OCI-M2 (cell line): ENCODE measurements at regions not wholly inside any gene's neighbourhood (a gene's known extent, or its start where the extent isn't known, plus 50 kb on each side); places are given as distances from the start of the nearest gene placed in this dataset.

Source experiments
- DNase-seq: peaks from one replicate; lab custom pipeline; 2025; ENCODE audit not compliant: unreplicated experiment; lab: John Stamatoyannopoulos, UW

DNA sequence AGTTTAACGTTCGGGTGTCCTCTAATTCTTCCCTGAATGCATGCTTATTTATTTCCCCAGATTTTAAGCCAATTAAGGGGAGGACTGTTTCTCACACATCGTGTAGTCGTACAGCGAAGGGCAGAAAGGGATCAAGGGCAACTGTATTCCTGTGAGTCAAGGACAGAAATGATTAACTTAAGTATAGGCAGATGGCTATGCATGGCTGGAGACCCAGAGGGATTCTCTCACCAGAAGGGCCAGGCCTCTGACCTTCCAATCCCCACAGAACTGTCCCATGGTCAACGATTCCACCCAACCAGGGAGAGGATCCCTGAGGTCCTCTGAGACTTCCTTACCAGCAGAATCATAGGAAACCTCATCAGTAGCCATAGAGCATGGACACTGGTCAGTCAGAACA lies 161.8 kb upstream of the MAP1B start:
- DNase-seq: no peak

DNA sequence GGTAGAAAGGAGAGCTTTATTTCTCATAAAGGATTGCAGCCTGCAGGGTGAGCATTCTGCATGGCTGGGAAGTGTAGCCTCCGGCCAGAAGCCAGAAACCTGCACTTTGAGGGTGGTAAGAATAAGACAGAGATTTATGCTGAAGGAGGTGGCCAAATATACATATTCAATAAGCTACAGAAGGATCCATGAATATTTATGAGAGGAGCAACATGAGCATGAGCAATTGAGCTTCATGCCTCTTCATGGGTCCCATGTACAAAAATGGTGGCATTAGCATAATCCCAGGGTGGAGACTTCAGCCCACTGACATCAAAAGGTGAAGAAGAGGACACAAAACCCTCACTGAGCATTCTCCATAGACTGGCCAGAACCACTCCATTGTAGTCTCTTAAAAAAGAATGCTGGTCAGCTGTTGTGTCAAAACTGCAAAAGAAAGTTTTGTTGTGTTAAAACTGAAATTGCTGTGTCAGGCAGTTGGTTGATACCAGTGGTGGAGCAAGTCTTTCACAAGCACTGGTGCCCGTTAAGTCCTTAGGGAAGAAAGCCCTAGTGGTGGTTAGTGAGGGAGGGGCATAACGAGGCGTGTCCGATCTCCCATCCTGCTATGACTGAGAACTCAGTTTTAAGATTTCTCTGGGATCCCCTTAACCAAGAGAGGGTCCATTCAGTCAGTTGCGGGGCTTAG lies 160.8 kb upstream of the MAP1B start:
- DNase-seq: no peak

DNA sequence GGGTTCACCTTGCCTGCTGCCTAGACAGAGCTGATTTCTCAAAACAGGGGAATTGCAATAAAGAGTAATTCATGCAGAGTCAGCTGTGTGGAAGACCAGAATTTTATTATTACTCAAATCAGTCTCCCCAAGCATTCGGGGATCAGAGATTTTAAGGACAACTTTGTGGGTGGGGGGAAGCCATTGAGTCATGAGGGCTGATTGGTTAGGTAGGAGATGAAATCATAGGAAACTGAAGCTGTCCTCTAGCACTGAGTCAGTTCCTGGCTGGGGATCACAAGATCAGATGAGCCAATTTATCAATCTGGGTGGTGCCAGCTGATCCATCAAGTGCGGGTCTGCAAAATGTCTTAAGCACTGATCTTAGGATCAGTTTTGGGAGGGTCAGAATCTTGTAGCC lies 159.1 kb upstream of the MAP1B start:
- no peak for DNase-seq

DNA sequence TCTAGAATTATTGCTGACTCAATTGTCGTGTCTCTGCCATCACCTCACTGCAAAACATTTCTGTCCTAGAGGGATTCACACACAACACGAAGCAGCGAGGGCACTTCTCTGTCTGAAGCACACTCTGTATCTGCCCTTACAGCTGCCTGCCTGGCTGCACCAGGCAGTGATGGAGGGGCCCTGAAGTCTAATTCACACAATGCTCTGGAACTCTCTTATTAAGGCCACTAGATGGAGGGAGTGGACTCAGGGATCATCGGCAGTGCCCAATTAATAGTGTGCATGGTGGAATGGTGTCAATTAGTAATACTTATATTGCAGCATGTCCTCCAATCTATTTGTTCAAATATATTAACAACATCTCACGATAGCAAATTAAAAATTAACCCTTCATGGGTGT lies 157.5 kb upstream of the MAP1B start:
- no peak for DNase-seq

DNA sequence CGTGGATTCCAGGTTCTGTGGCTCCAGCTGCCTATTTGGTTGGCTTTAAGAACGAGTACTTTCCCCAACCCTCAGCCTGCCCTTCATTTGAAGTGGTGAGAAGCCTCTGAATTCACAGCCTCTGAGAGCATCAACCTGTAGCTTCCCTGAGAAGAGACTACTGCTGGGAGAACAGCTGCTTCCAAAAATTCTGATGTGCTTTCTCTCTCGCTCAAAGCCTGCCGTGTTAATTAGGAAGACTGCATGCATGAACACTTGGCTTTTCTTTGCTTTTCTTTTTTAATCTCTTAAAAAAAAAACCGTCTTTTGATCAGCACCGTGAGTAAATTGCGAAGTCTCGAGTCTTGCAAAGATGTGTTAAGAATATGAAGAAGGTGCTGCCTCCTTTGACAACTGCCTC lies 153.4 kb upstream of the MAP1B start:
- DNase-seq: no peak

DNA sequence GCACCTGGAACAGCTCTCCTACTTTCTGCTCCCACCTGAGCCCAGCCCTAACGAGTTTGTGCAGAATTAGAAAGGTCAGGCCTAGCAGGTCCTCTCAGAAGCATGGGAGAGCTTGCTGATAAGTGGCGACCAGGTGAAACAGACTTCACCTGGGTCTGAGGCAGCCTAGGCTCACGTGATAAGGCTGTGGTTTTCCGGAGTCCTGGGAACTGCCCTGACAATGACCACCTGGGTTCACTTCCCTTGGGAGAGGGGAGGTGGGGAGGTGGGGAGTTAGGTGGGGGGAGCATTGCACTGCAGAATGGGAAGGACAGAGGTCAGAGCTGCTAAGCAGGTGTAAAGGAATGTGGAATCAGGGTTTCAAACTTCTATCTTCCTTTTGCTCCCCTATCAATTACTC lies 152.9 kb upstream of the MAP1B start:
- DNase-seq: no peak

DNA sequence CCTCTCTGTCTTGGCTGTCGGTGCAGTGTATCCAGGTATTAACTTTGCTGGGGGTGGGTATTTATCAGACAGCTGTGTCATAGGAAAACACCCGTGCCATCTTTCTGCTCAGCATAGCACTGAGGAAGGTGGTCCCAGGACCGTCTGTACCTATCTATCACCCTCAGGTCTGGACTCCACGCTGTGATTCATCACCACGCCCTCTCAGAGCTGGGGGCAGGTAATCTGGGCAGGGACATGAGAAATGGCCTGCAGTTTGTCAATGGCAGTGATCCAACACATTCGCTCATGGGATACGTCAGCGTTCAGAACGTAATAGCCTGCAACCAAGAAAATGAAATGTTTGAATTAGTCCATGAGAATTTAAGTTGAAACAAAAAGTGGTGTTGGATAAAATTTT lies 151.6 kb upstream of the MAP1B start:
- DNase-seq: no peak

DNA sequence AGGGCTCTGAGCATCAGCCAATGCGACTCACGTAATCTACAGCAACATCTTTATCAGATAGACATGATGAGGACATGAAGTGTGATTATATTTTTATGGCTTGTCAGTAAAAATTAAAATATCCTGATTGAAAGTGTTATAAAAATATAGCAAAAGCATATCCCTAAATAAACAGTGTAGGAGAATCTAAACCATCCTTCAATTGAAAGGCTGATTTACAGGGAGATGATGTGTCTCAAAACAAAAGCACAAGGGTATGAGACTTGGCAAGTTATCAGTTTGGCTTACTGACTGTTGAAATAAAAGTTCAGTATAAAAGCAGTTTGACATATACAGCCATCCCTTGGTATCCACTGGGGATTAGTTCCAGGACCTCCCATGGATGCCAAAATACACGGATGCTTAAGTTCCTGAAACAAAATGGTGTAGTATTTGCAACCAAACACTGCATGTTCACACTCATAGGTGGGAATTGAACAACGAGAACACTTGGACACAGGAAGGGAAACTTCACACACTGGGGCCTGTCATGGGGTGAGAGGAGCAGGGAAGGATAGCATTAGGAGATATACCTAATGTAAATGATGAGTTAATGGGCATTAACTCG lies 149.9 kb upstream of the MAP1B start:
- no peak for DNase-seq

DNA sequence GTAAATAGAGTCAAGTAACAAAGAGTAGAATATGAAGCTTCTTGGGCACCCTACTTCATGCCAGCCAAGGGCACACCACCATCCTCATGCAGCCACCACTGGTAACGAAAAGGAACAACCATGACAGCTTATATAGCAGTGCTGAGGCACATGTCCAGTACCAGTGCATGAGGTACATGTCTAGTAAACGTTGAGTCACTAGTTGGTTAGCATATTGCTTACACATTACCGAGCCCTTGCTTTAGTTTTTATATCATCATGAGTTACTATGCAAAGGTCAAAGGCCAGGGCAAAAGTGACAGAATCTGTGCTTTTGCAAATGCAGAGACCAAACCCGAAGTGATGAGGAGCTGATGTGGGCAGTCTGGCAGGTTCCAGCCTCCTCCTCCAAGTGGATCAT lies 147.1 kb upstream of the MAP1B start:
- no peak for DNase-seq

DNA sequence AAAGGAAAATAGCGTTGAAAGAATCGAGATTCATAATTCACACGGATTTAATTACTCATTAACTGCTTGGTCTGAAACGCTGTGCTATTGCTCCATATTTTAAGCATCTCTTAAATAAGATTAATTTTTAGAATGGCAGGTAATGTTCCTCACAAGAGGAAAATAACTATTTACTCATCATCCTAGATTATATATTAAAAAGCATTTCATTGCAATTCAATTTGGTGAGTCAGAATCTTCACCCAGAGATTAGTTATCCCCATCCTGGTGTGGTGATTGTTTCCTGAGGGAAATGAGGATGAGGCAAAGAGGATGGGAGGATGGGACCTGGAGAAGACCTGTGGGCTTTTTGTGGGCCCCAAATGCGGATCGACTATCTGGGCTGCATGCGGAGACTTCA lies 145.5 kb upstream of the MAP1B start:
- no peak for DNase-seq

DNA sequence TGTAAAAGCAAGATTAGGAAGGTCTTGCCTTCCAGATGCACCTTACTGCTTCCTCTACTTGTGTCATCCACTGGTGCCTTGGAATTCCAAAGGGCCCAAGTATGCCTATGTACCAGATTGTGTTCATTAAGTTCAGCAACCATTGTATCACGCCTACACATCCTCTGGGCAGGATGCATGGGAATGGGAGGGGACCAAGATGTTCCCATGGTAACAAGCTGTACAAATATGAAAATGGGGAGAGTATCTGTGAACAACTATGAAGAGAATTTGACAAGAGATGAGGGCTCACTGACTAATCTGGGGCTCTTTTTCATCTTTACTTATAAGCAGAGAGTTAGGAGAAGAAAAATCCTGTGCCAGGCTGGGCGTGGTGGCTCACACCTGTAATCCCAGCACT lies 137.8 kb upstream of the MAP1B start:
- DNase-seq: no peak

DNA sequence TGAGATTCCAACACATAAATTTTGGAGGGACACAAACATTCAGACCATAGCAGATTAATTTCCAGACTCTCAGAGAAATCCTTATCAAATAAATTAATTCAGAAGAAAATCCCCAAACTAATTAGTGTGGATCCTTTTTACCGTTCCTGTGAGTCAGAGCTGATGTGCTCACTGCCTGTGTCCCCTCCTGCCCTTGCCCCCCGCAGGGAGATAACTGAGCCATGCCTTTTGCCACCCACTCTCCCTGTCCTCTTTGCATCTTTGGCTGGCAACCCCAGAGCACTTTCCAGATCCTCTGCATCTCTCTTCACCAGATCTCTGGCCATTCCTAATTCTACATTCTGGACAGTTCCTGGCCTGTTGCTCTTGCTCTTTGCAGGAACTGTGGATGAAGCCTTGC lies 135.4 kb upstream of the MAP1B start:
- DNase-seq: no peak

DNA sequence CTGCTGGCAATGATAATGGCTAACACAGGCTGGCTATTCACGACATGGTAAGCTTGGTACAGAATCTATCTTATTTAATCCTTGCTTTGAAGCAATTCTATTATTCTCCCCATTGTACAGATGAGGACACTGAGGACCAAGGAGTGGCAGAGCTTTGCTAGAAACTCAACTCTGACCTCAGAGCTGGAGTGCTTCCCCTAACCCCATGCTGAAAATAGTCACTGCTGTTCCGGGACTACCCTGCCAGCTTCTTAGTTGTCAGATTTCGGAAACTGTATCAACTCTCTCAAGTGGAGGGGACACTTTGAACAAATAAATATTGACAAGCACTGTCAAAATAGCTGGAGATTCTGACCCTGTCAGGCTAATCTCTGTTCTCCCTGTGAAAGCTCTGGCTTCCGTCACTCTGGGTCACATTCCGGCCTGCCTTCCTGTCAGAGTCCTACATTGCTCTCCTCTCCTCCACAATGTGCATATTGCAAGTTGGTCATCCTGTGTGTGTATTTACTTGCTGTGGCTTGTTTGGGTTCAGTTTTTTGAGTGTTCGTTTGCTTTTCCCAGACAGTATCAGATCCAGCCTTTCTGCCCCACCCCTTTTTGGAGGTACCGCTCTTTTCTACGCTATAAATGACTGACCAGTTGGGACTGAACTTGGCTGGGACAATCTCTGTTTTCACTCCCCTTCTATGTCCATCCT lies 134.3 kb upstream of the MAP1B start:
- DNase-seq: no peak

DNA sequence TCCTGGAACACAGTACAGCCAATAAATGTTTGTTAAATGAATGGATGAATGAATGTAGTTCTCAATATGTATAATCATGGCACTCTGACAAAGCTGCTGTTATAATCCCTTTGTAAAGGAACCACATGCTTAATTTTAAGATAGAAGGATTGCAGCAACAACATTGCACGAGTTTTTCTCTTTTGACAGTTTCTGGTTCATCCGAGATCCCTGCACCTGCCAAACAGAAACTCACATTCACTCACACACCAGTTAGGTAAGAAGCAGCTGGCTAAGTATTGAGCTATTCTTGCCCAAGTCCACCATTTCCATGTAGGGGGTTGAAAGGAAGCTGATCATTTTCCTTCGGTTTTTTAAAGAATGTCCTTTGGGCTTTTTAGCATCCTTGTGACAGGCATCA lies 133.7 kb upstream of the MAP1B start:
- DNase-seq: no peak

DNA sequence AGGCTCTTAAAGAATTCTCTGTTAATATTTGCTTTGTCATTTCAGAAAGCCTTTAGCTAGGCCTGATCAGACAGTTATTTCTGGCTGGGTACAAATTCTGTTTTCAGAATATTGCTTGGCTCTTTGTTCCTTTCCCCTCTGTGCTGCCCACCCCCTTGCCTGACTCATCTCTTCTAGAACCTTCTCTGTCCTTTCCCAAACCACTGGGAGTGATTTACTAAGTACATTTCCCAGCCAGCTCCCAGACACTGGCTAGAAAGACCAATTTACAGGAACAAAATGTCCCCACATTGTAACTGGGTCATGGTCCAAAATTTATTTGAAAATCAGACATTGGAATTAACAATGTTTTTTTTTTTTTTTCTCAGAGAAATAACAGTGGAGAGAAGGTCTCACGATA lies 133.1 kb upstream of the MAP1B start:
- no peak for DNase-seq

DNA sequence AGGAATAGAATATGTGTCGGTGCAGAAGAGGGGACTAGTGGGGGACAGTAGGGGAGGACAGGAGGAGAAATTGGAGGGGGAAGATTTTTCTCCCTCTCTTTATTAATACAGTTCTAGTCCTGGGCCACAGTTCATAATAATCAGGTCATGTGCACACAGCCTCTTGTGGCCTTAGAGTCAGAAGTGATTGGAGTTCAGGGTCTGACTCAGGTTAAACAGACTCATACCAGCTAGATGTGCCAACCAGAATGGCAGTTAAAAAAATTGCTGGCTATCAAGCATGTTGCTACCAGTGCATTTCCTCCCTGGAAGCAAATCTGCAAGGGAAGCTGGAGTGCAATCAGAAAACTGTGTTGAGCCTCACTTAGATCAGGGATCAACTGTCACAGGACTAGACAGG lies 132.7 kb upstream of the MAP1B start:
- DNase-seq: no peak

DNA sequence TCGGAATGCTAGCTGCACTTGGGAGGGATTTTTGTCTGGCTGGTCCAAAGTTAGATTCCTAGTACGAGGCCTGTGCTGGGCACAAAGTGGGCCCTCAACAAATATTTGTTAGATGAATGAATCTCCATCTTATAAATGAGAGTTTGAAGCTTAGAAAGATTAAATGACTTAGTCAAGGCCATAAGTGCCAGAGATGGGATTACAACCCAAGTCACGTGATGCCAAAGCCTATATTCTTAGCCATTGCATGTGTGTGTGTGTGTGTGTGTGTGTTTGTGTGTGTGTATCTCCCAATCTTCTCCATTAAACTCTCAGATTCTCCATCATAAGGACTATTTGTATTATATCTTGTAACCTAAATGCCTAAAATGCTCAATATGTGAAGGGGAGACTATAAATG lies 130.8 kb upstream of the MAP1B start:
- no peak for DNase-seq

DNA sequence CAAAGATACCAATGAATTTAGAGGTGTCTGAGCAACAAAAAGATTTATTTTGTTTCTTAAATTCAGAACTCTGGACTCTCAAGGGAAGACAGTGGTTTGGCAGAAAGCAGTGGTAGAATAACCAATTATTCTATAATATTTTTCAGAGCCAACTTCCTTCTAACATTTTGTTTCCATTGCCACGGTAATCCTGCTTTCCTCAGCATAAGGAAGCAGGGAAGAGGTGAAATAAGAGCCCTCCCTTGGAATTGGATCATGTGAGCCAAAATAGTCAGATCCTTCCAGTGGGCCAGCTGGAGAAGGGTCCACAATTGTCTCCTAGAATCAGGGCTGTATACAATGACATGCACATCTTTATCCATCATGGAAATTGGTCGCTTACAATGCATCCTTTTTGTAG lies 130.0 kb upstream of the MAP1B start:
- DNase-seq: no peak

DNA sequence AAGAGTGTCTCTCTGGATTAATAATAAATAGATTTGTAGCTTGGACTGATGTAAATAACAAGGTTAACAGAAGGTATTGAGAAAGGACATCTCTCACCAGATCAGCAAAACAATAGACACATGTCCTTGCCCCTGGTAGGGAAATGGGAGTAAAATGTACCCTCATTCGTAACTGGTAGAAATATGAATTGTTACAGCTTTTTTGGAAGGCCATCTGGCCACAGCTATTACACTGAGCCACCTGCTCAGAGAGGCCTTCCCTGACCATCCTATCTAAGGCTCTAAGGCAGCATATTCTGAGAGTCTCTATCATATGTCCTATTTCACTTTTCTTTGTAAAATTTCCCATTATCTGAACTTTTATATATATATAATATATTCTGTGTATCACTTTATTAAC lies 129.1 kb upstream of the MAP1B start:
- no peak for DNase-seq

DNA sequence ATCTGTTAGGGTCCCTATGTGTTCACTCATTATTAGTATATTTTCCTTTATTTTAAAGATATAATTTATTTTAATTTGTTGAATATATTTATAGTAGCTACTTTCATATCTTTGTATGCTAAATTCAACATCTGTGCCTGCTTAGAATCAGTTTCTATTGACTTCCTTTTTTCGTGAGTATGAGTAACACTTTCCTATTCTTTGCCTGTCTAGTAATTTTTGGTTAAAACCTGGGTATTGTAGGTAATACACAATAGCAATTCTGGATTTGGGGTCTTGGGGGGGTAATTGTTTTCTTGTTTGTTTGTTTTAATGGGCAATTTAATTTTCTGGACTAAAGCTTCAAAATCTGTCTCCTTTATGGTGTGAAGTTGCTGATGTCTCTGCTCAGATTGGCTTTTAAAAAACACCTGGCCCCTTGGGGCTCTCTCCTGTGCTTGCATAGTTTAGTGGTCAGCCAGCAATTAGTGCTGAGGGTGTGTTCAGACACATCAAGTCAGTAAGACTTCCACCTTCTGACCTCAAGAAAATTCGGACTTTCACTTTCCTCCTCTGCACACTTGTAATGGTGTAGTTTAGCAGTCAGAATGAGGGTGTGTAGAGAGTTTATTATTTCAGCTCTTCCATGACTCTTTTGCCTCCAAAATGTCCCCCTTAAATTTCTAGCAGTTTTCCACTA lies 124.4 kb upstream of the MAP1B start:
- DNase-seq: no peak

DNA sequence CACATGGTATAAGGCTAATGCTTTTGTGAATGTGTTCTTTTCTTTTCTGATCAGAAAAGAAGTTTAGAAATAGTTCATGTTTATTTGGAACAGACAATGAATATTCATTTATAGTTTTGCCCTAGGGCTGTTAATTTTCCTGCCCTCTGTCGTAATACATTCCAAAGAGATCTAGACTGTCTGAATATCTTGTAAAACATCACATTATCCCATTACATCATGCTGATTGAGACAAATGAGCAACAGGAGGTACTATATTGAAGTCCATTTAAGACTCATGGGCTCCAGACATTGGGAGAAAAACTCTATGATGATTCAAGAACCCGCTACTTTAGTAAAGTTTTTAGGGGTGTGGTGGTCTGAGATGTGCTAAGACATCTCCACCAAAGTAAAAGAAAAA lies 121.2 kb upstream of the MAP1B start:
- no peak for DNase-seq

DNA sequence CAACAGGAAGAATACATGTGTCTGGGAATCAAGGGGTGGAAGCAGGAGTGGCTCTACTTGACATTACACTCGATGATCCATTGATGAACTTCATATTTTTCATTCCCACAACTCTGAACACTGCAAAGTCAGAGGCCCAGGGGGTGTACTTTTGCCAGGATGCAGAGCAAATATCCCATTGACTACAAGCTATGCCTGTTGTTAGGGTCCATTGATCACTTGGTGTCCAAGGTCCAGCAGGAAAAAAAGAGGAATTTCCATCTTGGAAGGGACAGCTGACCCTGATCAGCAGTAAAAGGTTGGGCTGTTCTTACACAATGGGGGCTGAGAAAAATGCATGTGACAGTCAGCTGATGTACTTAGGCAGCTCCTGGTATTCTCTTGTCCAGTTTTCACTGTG lies 118.5 kb upstream of the MAP1B start:
- DNase-seq: no peak
